ELR (cell line): ENCODE measurements at regions not wholly inside any gene's neighbourhood (a gene's known extent, or its start where the extent isn't known, plus 50 kb on each side); places are given as distances from the start of the nearest gene placed in this dataset.
"Not testable (repeated sequence)": the region's sequence is repeated elsewhere in the genome, so short reads cannot be mapped to it uniquely, and the experiment has no call there.

Source experiments
- DNase-seq: peaks from one replicate; pipeline ENCODE4 v3.0.0-alpha.2; 2015; ENCODE audit warnings: low read depth

- no peak for DNase-seq
Measured at GRCh38 chr11:98703779-98704556, 316.8 kb upstream of the CNTN5 start.

- no peak for DNase-seq
Measured at GRCh38 chr11:98710026-98710425, 310.7 kb upstream of the CNTN5 start.

GRCh38 chr11:98710986-98711385, 309.8 kb upstream of the CNTN5 start:
- DNase-seq: no peak

- no peak for DNase-seq
Measured at GRCh38 chr11:98720951-98721350, 299.8 kb upstream of the CNTN5 start.

- no peak for DNase-seq
Measured at GRCh38 chr11:98725471-98725870, 295.3 kb upstream of the CNTN5 start.

GRCh38 chr11:98728421-98728820, 292.3 kb upstream of the CNTN5 start:
- no peak for DNase-seq

GRCh38 chr11:98729118-98729517, 291.6 kb upstream of the CNTN5 start:
- no peak for DNase-seq

GRCh38 chr11:98732947-98733346, 287.8 kb upstream of the CNTN5 start:
- no peak for DNase-seq

GRCh38 chr11:98733378-98733777, 287.4 kb upstream of the CNTN5 start:
- DNase-seq: peak; percentile 57

- DNase-seq: no peak
Measured at GRCh38 chr11:98734686-98735085, 286.1 kb upstream of the CNTN5 start.

GRCh38 chr11:98736833-98737232, 283.9 kb upstream of the CNTN5 start:
- DNase-seq: peak; percentile 48

- DNase-seq: no peak
Measured at GRCh38 chr11:98740321-98740720, 280.4 kb upstream of the CNTN5 start.

GRCh38 chr11:98763446-98763845, 257.3 kb upstream of the CNTN5 start:
- DNase-seq: not testable (repeated sequence)

- no peak for DNase-seq
Measured at GRCh38 chr11:98766903-98767302, 253.8 kb upstream of the CNTN5 start.

- not testable (repeated sequence) for DNase-seq
Measured at GRCh38 chr11:98770046-98770445, 250.7 kb upstream of the CNTN5 start.

GRCh38 chr11:98771791-98772190, 249.0 kb upstream of the CNTN5 start:
- DNase-seq: no peak

GRCh38 chr11:98772893-98773292, 247.9 kb upstream of the CNTN5 start:
- no peak for DNase-seq

- no peak for DNase-seq
Measured at GRCh38 chr11:98793276-98793675, 227.5 kb upstream of the CNTN5 start.

- DNase-seq: no peak
Measured at GRCh38 chr11:98798333-98798732, 222.4 kb upstream of the CNTN5 start.

- no peak for DNase-seq
Measured at GRCh38 chr11:98800696-98801095, 220.1 kb upstream of the CNTN5 start.

GRCh38 chr11:98828986-98829708, 191.6 kb upstream of the CNTN5 start:
- peak; percentile 65 for DNase-seq

GRCh38 chr11:98829971-98830370, 190.8 kb upstream of the CNTN5 start:
- no peak for DNase-seq

- DNase-seq: no peak
Measured at GRCh38 chr11:98834776-98835175, 186.0 kb upstream of the CNTN5 start.

GRCh38 chr11:98835335-98835734, 185.4 kb upstream of the CNTN5 start:
- DNase-seq: no peak
